NB4 (cell line): ENCODE measurements at regions not wholly inside any gene's neighbourhood (a gene's known extent, or its start where the extent isn't known, plus 50 kb on each side); places are given as distances from the start of the nearest gene placed in this dataset.

Experiments
- CTCF ChIP-seq: IDR thresholded peaks from one replicate; pipeline ENCODE4 v1.5.1; 2012; ENCODE audit warnings: low read depth, low read length
- MAX ChIP-seq: IDR thresholded peaks from 2 replicates; pipeline ENCODE4 v1.6.1; 2011; ENCODE audit warnings: low read depth, low read length
- MYC ChIP-seq: IDR thresholded peaks from 2 replicates; pipeline ENCODE4 v1.6.1; 2011; ENCODE audit warnings: low read depth, low read length
- POLR2A ChIP-seq: IDR thresholded peaks from 2 replicates; pipeline ENCODE4 v1.6.1; 2011; ENCODE audit warnings: mild to moderate bottlenecking; ENCODE audit not compliant: insufficient read length; ENCODE audit errors: extremely low read depth

- no peak for TF ChIP-seq CTCF
- no peak for TF ChIP-seq POLR2A
- TF ChIP-seq MYC = no peak
- TF ChIP-seq MAX = no peak
Observed at GRCh38 chr9:129518074-129518473, 102.8 kb downstream of the C9orf50 start.
